IMR-90 (cell line): ENCODE measurements at regions not wholly inside any gene's neighbourhood (a gene's known extent, or its start where the extent isn't known, plus 50 kb on each side); places are given as distances from the start of the nearest gene placed in this dataset.

Experiments used
- ATAC-seq: fragments of 200-7000 bp; cut with Tn5 transposase; 2 replicates; pipeline ENCODE4 v1.9.1; 2020; ENCODE audit warnings: low read depth, mild to moderate bottlenecking, moderate library complexity
- BruUV-seq: library from RNA; stranded (reverse); fragments of 400-500 nt; replicated peaks from 2 replicates; lab custom pipeline; 2021; lab: Mats Ljungman, UMichigan
- CTCF ChIA-PET: fragments of 300-600 bp; formaldehyde crosslinking; extraction: SDS; loops from one replicate; lab custom pipeline; 2021; ENCODE audit warnings: antibody characterized with exemption; lab: Yijun Ruan, JAX
- POLR2A ChIA-PET: fragments of 300-600 bp; sonication (Branson Sonifier 250); formaldehyde crosslinking; loops from one replicate; lab custom pipeline; 2022; ENCODE audit warnings: antibody characterized with exemption; ENCODE audit not compliant: unreplicated experiment; lab: Charles Lee
- DNase-seq: peaks from one replicate; pipeline ENCODE4 v3.0.0; 2013
- H2AFZ ChIP-seq: replicated peaks from 2 replicates; pipeline ENCODE3; 2013; ENCODE audit warnings: low read length, mild to moderate bottlenecking; ENCODE audit not compliant: poor library complexity
- H2AK5ac ChIP-seq: 2 replicates; pipeline ENCODE4 v1.6.1; 2013; ENCODE audit warnings: low read depth, low read length, inconsistent platforms
- H2AK9ac ChIP-seq: replicated peaks from 2 replicates; pipeline ENCODE3; 2013; ENCODE audit warnings: mild to moderate bottlenecking, low read depth, low read length, moderate library complexity; ENCODE audit not compliant: poor library complexity
- H2BK120ac ChIP-seq: 2 replicates; pipeline ENCODE4 v1.6.1; 2013; ENCODE audit warnings: low read depth, low read length, inconsistent platforms
- H2BK15ac ChIP-seq: 3 replicates; pipeline ENCODE4 v1.6.1; 2013; ENCODE audit warnings: low read depth, low read length, inconsistent platforms
- H2BK20ac ChIP-seq: 2 replicates; pipeline ENCODE4 v1.6.1; 2013; ENCODE audit warnings: low read depth, mild to moderate bottlenecking, inconsistent platforms, low read length, moderate library complexity
- H2BK5ac ChIP-seq: 2 replicates; pipeline ENCODE4 v1.6.1; 2013; ENCODE audit warnings: mild to moderate bottlenecking, low read depth, low read length, inconsistent platforms; ENCODE audit not compliant: poor library complexity, severe bottlenecking
- H3K14ac ChIP-seq: replicated peaks from 2 replicates; pipeline ENCODE4 v1.6.1; 2013; ENCODE audit warnings: low read depth, low read length, inconsistent platforms
- H3K18ac ChIP-seq: 2 replicates; pipeline ENCODE4 v1.6.1; 2013; ENCODE audit warnings: low read depth, low read length, control low read depth
- H3K23ac ChIP-seq: 2 replicates; pipeline ENCODE4 v1.6.1; 2013; ENCODE audit warnings: low read depth, low read length, inconsistent platforms
- H3K27ac ChIP-seq: 2 replicates; pipeline ENCODE4 v1.5.1; 2013; ENCODE audit warnings: mild to moderate bottlenecking, control low read depth, low read length; ENCODE audit not compliant: insufficient read depth
- H3K27me3 ChIP-seq: 2 replicates; pipeline ENCODE4 v1.6.1; 2013; ENCODE audit warnings: low read length; ENCODE audit not compliant: control insufficient read depth, insufficient read depth
- H3K36me3 ChIP-seq: 2 replicates; pipeline ENCODE4 v1.6.1; 2013; ENCODE audit warnings: low read length, mixed read lengths; ENCODE audit not compliant: control insufficient read depth, insufficient read depth
- H3K4ac ChIP-seq: 2 replicates; pipeline ENCODE4 v1.6.1; 2013; ENCODE audit warnings: low read depth, low read length, inconsistent platforms
- H3K4me1 ChIP-seq: 2 replicates; pipeline ENCODE4 v1.6.1; 2013; ENCODE audit warnings: low read length, mixed read lengths; ENCODE audit not compliant: control insufficient read depth, insufficient read depth
- H3K4me2 ChIP-seq: 2 replicates; pipeline ENCODE4 v1.6.1; 2013; ENCODE audit warnings: low read depth, mild to moderate bottlenecking, control low read depth, low read length, moderate library complexity
- H3K4me3 ChIP-seq: 2 replicates; pipeline ENCODE4 v1.5.1; 2013; ENCODE audit warnings: low read depth, mild to moderate bottlenecking, control low read depth, low read length, moderate library complexity; ENCODE audit not compliant: insufficient read depth
- H3K56ac ChIP-seq: 2 replicates; pipeline ENCODE4 v1.6.1; 2013; ENCODE audit warnings: low read length, inconsistent platforms; ENCODE audit not compliant: insufficient read depth; ENCODE audit errors: extremely low read depth
- H3K79me1 ChIP-seq, 2 experiments: 2 replicates each; pipeline ENCODE4 v1.6.1; 2013; ENCODE audit warnings: low read length in 2 of 2, inconsistent platforms in 1 of 2, low read depth in 1 of 2
- H3K9ac ChIP-seq: 2 replicates; pipeline ENCODE4 v1.6.1; 2013; ENCODE audit warnings: low read depth, low read length, control low read depth
- H3K9me1 ChIP-seq: 2 replicates; pipeline ENCODE4 v1.6.1; 2013; ENCODE audit warnings: low read length, inconsistent platforms; ENCODE audit not compliant: insufficient read depth
- H3K9me3 ChIP-seq: 2 replicates; pipeline ENCODE4 v1.6.1; 2013; ENCODE audit warnings: low read length; ENCODE audit not compliant: control insufficient read depth, insufficient read depth
- H4K20me1 ChIP-seq: 2 replicates; pipeline ENCODE4 v1.6.1; 2013; ENCODE audit warnings: low read length, inconsistent platforms; ENCODE audit not compliant: insufficient read depth
- H4K5ac ChIP-seq: 2 replicates; pipeline ENCODE4 v1.6.1; 2013; ENCODE audit warnings: mild to moderate bottlenecking, low read depth, low read length, control low read depth
- H4K8ac ChIP-seq, 2 experiments: 2 replicates each; pipeline ENCODE4 v1.6.1; 2013; ENCODE audit warnings: low read depth in 2 of 2, low read length in 2 of 2, control low read depth in 1 of 2, inconsistent platforms in 1 of 2
- H4K91ac ChIP-seq: 2 replicates; pipeline ENCODE4 v1.6.1; 2013; ENCODE audit warnings: low read depth, low read length, inconsistent platforms; ENCODE audit not compliant: insufficient read depth
- BHLHE40 ChIP-seq: fragments of 150-350 bp; IDR thresholded peaks from 2 replicates; pipeline ENCODE4 v1.6.1; 2016; ENCODE audit warnings: mild to moderate bottlenecking, low read depth, low read length
- CHD1 ChIP-seq: IDR thresholded peaks from 2 replicates; pipeline ENCODE4 v1.6.1; 2012; ENCODE audit warnings: low read depth, low read length, improper control_type of control experiment
- FOS ChIP-seq: fragments of 150-350 bp; IDR thresholded peaks from 2 replicates; pipeline ENCODE4 v1.6.1; 2016; ENCODE audit warnings: low read depth, low read length
- MAFK ChIP-seq: IDR thresholded peaks from 2 replicates; pipeline ENCODE4 v1.6.1; 2012; ENCODE audit warnings: low read depth, low read length, improper control_type of control experiment
- MAZ ChIP-seq: IDR thresholded peaks from 2 replicates; pipeline ENCODE4 v1.6.1; 2012; ENCODE audit warnings: low read depth, mild to moderate bottlenecking, low read length, improper control_type of control experiment, moderate library complexity, borderline replicate concordance
- MXI1 ChIP-seq: IDR thresholded peaks from 2 replicates; pipeline ENCODE4 v1.6.1; 2012; ENCODE audit warnings: low read depth, mild to moderate bottlenecking, low read length, moderate library complexity, borderline replicate concordance
- NFE2L2 ChIP-seq: fragments of 150-350 bp; IDR thresholded peaks from 2 replicates; pipeline ENCODE4 v1.6.1; 2016; ENCODE audit warnings: low read depth, mild to moderate bottlenecking, low read length
- POLR2A ChIP-seq: IDR thresholded peaks from 2 replicates; pipeline ENCODE4 v1.6.1; 2012; ENCODE audit warnings: mild to moderate bottlenecking, low read depth, low read length
- RAD21 ChIP-seq: IDR thresholded peaks from 2 replicates; pipeline ENCODE4 v1.6.1; 2012; ENCODE audit warnings: low read length, improper control_type of control experiment
- RCOR1 ChIP-seq: IDR thresholded peaks from 2 replicates; pipeline ENCODE4 v1.6.1; 2012; ENCODE audit warnings: mild to moderate bottlenecking, low read length, improper control_type of control experiment; ENCODE audit not compliant: insufficient replicate concordance
- RFX5 ChIP-seq: IDR thresholded peaks from 2 replicates; pipeline ENCODE4 v1.8.0; 2012; ENCODE audit warnings: low read depth, mild to moderate bottlenecking, low read length, moderate library complexity
- SMC3 ChIP-seq: fragments of 150-350 bp; IDR thresholded peaks from 2 replicates; pipeline ENCODE4 v1.6.1; 2016; ENCODE audit warnings: low read depth, mild to moderate bottlenecking, antibody characterized with exemption, low read length, moderate library complexity
- WGBS, 2 experiments: methylation state at CpG; one replicate each; pipeline versions ENCODE4 v1.1.5 to v1.1.7; 2013; ENCODE audit warnings: missing lambda C conversion rate in 2 of 2; ENCODE audit not compliant: insufficient read length in 1 of 2; ENCODE audit errors: extremely low coverage in 2 of 2; 5-methylcytosine and 5-hydroxymethylcytosine counted together
- dilution Hi-C: fragments of 300-500 bp; cut with HindIII; formaldehyde crosslinking; loops from one replicate; pipeline ENCODE4 v1.14.3; 2018; ENCODE audit warnings: low sequenced_read_pairs; ENCODE audit not compliant: unreplicated experiment
- in situ Hi-C: fragments of 300-500 bp; cut with MboI; formaldehyde crosslinking; loops from 3 replicates; pipeline ENCODE4 v1.14.3; 2019; ENCODE audit warnings: low sequenced_read_pairs, inconsistent platforms, mixed read lengths
- intact Hi-C: fragments of 100-400 bp; cut with micrococcal nuclease; formaldehyde crosslinking; loops from 2 replicates; pipeline ENCODE4 v1.10.0; 2022
- TF ChIP-seq, protein P1 (sequence below): fragments of 150-350 bp; IDR thresholded peaks from 2 replicates; pipeline ENCODE4 v1.6.1; 2017; ENCODE audit warnings: mild to moderate bottlenecking, antibody characterized with exemption, low read length, low read depth
- TF ChIP-seq, protein P2 (sequence below): conservative IDR thresholded peaks from 2 replicates; pipeline ENCODE4 v1.5.1; 2012; ENCODE audit warnings: mild to moderate bottlenecking, low read depth, low read length, improper control_type of control experiment
- TF ChIP-seq, protein P3 (sequence below): fragments of 150-350 bp; IDR thresholded peaks from 2 replicates; pipeline ENCODE4 v1.6.1; 2016; ENCODE audit warnings: low read depth, mild to moderate bottlenecking, low read length, moderate library complexity, borderline replicate concordance

DNA sequence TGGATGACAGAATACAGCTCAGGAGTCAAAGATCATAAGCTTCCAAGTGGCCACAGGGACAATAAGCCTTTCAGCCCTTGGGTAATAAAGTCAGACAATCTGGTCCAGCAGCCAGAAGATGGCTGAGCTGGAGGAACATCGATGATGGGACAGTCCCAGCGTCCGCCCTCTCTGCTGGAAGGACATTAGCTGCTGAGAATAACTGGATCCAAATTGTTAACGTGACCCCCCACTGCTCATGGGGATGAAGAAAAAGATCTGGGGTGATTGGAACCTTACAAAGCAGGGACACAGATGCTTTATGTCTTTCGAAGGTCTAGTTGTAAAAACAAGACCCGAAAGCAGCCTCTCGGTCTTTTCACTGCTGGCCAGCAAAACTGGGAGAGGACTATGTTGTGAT lies 71.0 kb downstream of the IGLL5 start:
- no peak overlapping the region for H2AK5ac ChIP-seq
- H2BK20ac ChIP-seq: no peak overlapping the region
- in situ Hi-C loops (loop anchor here (25.0 kb wide), 1 partner anchor 329 kb away; no protein-coding TSS in a partner anchor), dilution Hi-C loops (no loop called here), intact Hi-C loops (loop anchor here (1.0 to 10.0 kb wide), 4 partner anchors 170 to 371 kb away; no protein-coding TSS in a partner anchor)
- no peak overlapping the region for H3K56ac ChIP-seq
- no peak overlapping the region for H3K18ac ChIP-seq
- H2AK9ac ChIP-seq: no peak overlapping the region
- TF ChIP-seq SMC3: no peak
- TF ChIP-seq MXI1: no peak
- no peak for TF ChIP-seq FOS
- no peak for TF ChIP-seq MAZ
- TF ChIP-seq RAD21: no peak
- TF ChIP-seq POLR2A: no peak
- TF ChIP-seq BHLHE40: no peak
- no peak for TF ChIP-seq RCOR1
- TF ChIP-seq, protein P1, sequence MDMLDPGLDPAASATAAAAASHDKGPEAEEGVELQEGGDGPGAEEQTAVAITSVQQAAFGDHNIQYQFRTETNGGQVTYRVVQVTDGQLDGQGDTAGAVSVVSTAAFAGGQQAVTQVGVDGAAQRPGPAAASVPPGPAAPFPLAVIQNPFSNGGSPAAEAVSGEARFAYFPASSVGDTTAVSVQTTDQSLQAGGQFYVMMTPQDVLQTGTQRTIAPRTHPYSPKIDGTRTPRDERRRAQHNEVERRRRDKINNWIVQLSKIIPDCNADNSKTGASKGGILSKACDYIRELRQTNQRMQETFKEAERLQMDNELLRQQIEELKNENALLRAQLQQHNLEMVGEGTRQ: no peak
- TF ChIP-seq, protein P2, sequence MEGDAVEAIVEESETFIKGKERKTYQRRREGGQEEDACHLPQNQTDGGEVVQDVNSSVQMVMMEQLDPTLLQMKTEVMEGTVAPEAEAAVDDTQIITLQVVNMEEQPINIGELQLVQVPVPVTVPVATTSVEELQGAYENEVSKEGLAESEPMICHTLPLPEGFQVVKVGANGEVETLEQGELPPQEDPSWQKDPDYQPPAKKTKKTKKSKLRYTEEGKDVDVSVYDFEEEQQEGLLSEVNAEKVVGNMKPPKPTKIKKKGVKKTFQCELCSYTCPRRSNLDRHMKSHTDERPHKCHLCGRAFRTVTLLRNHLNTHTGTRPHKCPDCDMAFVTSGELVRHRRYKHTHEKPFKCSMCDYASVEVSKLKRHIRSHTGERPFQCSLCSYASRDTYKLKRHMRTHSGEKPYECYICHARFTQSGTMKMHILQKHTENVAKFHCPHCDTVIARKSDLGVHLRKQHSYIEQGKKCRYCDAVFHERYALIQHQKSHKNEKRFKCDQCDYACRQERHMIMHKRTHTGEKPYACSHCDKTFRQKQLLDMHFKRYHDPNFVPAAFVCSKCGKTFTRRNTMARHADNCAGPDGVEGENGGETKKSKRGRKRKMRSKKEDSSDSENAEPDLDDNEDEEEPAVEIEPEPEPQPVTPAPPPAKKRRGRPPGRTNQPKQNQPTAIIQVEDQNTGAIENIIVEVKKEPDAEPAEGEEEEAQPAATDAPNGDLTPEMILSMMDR: no peak
- TF ChIP-seq, protein P3, sequence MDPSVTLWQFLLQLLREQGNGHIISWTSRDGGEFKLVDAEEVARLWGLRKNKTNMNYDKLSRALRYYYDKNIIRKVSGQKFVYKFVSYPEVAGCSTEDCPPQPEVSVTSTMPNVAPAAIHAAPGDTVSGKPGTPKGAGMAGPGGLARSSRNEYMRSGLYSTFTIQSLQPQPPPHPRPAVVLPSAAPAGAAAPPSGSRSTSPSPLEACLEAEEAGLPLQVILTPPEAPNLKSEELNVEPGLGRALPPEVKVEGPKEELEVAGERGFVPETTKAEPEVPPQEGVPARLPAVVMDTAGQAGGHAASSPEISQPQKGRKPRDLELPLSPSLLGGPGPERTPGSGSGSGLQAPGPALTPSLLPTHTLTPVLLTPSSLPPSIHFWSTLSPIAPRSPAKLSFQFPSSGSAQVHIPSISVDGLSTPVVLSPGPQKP: no peak
- no peak for TF ChIP-seq NFE2L2
- TF ChIP-seq CHD1: no peak
- TF ChIP-seq RFX5: no peak
- TF ChIP-seq MAFK: no peak
- H3K36me3 ChIP-seq: no peaks in the 10 kb centered on the region
- ChIA-PET CTCF (interaction anchor here (0.7 to 4.6 kb wide), 3 partner anchors 169 to 371 kb away, joined by 3 to 40 read pairs (median 3); no protein-coding TSS in a partner anchor), POLR2A (no interaction called here)
- H4K8ac ChIP-seq: no peak overlapping the region
- no peak overlapping the region for H3K14ac ChIP-seq
- H3K79me1 ChIP-seq: no peaks in the 10 kb centered on the region
- H3K9me3 ChIP-seq: no peaks in the 10 kb centered on the region
- no peak overlapping the region for H4K5ac ChIP-seq
- no peak overlapping the region for H4K91ac ChIP-seq
- H2AFZ ChIP-seq: no peak overlapping the region
- H3K4me1 ChIP-seq: no peaks in the 10 kb centered on the region
- H3K4me2 ChIP-seq: no peak overlapping the region
- no peak overlapping the region for H3K9ac ChIP-seq
- H3K23ac ChIP-seq: no peak overlapping the region
- peaks cover 7% of the 10 kb centered on the region for H3K27me3 ChIP-seq
- H3K9me1 ChIP-seq: no peaks in the 10 kb centered on the region
- no peaks in the 10 kb centered on the region for H4K20me1 ChIP-seq
- no TSS peak for BruUV-seq
- H3K4ac ChIP-seq: no peak overlapping the region
- 55% methylated on average over 3 of the region's 7 CpGs; no CpG with 5 or more reads in 1 of the 2 experiments for WGBS, 2 experiments
- no peak overlapping the region for H2BK5ac ChIP-seq
- DNase-seq (no peak), ATAC-seq (no peak)
- no peak overlapping the region for H2BK120ac ChIP-seq
- no peak overlapping the region for H3K27ac ChIP-seq
- H3K4me3 ChIP-seq: no peak overlapping the region
- H2BK15ac ChIP-seq: no peak overlapping the region
